ENCODE measurements at regions not wholly inside any gene's neighbourhood (a gene's known extent, or its start where the extent isn't known, plus 50 kb on each side); places are given as distances from the start of the nearest gene placed in this dataset.

DNA sequence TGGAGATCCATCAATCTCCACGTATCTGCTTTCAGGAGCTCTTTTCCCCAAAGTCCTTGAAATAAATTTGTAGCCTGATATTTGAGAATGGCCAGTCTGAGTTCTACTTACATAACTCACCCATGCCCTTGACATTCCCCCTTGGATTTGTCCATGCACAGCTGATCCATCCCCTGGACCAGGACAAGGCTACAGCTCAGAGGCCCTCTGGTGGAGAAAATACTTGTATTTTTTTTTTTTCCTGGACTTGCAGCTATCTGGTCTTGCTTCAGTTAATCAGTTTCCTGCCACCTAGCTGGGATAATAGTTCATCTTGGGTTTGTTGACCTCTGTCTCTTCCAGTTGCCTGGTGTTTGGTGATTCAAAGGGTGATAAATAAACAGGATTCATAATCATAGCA, 467.6 kb downstream of the DHX35 start:
- DNase-seq (ENCODE audit: low read depth, low spot score): no peak
- CTCF ChIA-PET: no interaction called here
- Histone ChIP-seq H3K27ac (ENCODE audit: low read depth, low read length) (no peak overlapping the region), H3K4me3 (ENCODE audit: low read depth, low read length) (no peak overlapping the region), H3K27me3 (ENCODE audit: control insufficient read depth, insufficient read depth, low read length) (no peaks in the 10 kb centered on the region), H3K9me3 (ENCODE audit: control insufficient read depth, insufficient read depth, low read length) (peaks cover under 1% of the 10 kb centered on the region; the same call in 1 of the 2 replicates)
- POLR2A ChIA-PET: no interaction called here
- TF ChIP-seq, protein P1, sequence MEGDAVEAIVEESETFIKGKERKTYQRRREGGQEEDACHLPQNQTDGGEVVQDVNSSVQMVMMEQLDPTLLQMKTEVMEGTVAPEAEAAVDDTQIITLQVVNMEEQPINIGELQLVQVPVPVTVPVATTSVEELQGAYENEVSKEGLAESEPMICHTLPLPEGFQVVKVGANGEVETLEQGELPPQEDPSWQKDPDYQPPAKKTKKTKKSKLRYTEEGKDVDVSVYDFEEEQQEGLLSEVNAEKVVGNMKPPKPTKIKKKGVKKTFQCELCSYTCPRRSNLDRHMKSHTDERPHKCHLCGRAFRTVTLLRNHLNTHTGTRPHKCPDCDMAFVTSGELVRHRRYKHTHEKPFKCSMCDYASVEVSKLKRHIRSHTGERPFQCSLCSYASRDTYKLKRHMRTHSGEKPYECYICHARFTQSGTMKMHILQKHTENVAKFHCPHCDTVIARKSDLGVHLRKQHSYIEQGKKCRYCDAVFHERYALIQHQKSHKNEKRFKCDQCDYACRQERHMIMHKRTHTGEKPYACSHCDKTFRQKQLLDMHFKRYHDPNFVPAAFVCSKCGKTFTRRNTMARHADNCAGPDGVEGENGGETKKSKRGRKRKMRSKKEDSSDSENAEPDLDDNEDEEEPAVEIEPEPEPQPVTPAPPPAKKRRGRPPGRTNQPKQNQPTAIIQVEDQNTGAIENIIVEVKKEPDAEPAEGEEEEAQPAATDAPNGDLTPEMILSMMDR (IDR thresholded peaks at IDR 0.05; ENCODE audit: low read depth, low read length): no peak

DNA sequence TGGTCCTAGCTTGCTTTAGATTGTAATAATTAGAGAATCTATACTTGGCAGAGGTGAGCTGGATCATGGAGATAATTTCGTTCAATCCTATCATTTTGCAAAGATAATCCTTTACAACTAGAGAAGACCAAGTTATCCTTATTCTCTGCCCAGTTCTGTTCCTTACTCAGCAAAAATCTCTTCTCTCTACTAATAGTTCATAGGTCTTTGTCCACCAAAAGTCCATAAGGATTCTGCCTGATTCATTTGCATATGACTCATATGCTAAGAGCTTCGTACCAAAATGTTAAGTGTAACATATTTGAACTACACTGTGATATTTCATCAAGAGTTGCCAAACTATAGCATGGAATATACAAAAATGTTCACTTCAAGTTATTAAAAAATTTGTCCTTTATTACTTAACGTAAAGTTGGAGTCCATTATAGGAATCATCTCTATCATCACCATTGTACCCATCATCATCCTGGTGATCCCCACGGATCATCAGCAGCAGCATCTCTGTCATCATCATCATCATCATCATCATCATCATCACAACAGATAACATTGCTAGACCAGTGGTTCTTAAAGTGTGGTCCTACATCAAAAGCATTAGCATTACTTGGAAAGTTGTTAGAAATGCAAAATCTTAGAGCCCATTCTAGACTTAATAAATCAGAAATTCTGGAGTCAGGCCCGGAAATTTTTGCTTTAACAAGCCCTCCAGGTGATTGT, 463.0 kb downstream of the DHX35 start:
- Histone ChIP-seq H3K27ac (ENCODE audit: low read depth, low read length) (no peak overlapping the region), H3K27me3 (ENCODE audit: control insufficient read depth, insufficient read depth, low read length) (no peaks in the 10 kb centered on the region), H3K9me3 (ENCODE audit: control insufficient read depth, insufficient read depth, low read length) (peaks cover 4% of the 10 kb centered on the region; the same call in 1 of the 2 replicates), H3K4me3 (ENCODE audit: low read depth, low read length) (no peak overlapping the region)
- TF ChIP-seq, protein P1 (IDR thresholded peaks at IDR 0.05; ENCODE audit: low read depth, low read length): no peak
- ChIA-PET POLR2A (no interaction called here), CTCF (no interaction called here)
- no peak for DNase-seq (ENCODE audit: low read depth, low spot score)

DNA sequence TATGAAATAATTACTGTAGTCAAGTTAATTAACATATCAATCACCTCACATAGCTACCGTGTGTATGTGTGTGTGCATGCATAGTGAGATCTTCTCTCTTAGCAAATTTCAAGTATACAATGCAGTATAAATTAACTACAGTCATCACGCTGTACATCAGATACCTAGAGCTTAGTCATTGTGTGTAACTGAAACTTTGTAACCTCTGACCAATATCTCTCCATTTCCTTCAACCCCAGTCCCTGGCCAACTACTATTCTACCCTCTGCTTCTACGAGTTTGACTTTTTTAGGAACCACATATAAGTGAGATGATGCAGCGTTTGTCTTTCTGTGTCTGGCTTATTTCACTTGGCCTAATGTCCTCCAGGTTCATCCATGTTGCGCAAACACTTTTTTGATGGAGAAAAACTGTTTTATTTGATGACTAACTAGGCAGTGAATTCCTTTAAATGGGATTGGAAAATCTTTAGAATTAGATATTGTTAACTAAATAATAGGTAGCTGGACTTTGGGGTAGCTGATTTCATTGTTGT, 459.5 kb downstream of the DHX35 start:
- H3K4me3 ChIP-seq (ENCODE audit: low read depth, low read length): no peak overlapping the region
- no peak overlapping the region for H3K27ac ChIP-seq (ENCODE audit: low read depth, low read length)
- ChIA-PET POLR2A (no interaction called here), CTCF (no interaction called here)
- DNase-seq (ENCODE audit: low read depth, low spot score): no peak
- TF ChIP-seq, protein P1 (IDR thresholded peaks at IDR 0.05; ENCODE audit: low read depth, low read length): no peak
- H3K27me3 ChIP-seq (ENCODE audit: control insufficient read depth, insufficient read depth, low read length): no peaks in the 10 kb centered on the region
- peaks cover 4% of the 10 kb centered on the region; the same call in 1 of the 2 replicates for H3K9me3 ChIP-seq (ENCODE audit: control insufficient read depth, insufficient read depth, low read length)

DNA sequence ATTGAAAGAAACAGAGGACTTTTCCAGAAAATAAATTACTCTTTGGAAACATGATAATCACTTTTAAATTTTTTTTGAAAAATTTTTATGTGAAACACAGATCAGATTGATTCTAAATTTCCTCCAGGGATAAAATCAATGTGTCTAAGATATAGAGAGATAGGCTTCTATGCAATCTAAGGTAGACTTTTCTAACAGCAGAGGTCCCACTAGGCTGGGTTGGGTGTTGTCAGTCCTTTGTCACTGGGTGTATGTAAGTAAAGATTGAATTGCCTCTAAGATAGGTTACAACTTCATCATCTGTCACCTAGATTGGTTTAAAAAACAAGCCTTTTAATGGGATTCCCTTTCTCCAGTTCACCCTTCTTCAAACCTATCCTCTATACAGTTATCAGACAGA, 449.9 kb downstream of the DHX35 start:
- TF ChIP-seq, protein P1 (IDR thresholded peaks at IDR 0.05; ENCODE audit: low read depth, low read length): no peak

DNA sequence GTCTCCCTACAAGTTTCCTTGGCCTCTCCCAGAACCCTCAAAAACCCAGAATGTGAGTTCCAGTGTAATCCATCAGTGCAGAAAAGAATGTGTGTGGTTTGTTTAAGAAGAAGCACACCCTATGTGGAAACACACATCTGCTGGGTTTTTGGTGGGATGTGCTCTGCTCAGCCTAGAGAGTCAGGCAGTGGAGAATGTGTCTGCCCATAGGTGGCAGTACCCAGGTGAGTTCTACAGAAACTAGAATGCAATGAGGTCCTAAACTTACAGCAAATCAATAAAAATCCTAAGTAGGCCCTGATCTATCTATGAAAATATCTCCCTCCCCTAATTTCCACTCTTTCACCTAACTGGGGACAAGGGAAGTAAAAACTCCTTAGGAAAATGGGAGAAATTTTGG, 437.3 kb downstream of the DHX35 start:
- H3K27me3 ChIP-seq (ENCODE audit: control insufficient read depth, insufficient read depth, low read length): no peaks in the 10 kb centered on the region
- DNase-seq (ENCODE audit: low read depth, low spot score): no peak
- no peak overlapping the region for H3K27ac ChIP-seq (ENCODE audit: low read depth, low read length)
- CTCF ChIA-PET: no interaction called here
- TF ChIP-seq, protein P1 (IDR thresholded peaks at IDR 0.05; ENCODE audit: low read depth, low read length): no peak
- H3K4me3 ChIP-seq (ENCODE audit: low read depth, low read length): no peak overlapping the region
- H3K9me3 ChIP-seq (ENCODE audit: control insufficient read depth, insufficient read depth, low read length): no peaks in the 10 kb centered on the region
- POLR2A ChIA-PET: no interaction called here

More for the DNA sequence above, 449.9 kb downstream of the DHX35 start:
- CTCF ChIA-PET: no interaction called here
- H3K4me3 ChIP-seq (ENCODE audit: low read depth, low read length): no peak overlapping the region
- H3K9me3 ChIP-seq (ENCODE audit: control insufficient read depth, insufficient read depth, low read length): no peaks in the 10 kb centered on the region
- DNase-seq (ENCODE audit: low read depth, low spot score): no peak
- no peak overlapping the region for H3K27ac ChIP-seq (ENCODE audit: low read depth, low read length)
- no peaks in the 10 kb centered on the region for H3K27me3 ChIP-seq (ENCODE audit: control insufficient read depth, insufficient read depth, low read length)
- POLR2A ChIA-PET: no interaction called here

Measured in AG04450 (cell line).